ENCODE measurements at regions not wholly inside any gene's neighbourhood (a gene's known extent, or its start where the extent isn't known, plus 50 kb on each side); places are given as distances from the start of the nearest gene placed in this dataset.
"Not testable (repeated sequence)": the region's sequence is repeated elsewhere in the genome, so short reads cannot be mapped to it uniquely, and the experiment has no call there.

GRCh38 chr13:23044906-23045305 is 135.9 kb upstream of the SGCG start:
- ATAC-seq (ENCODE audit: low read depth): no peak
- Histone ChIP-seq H3K79me2 (ENCODE audit: control insufficient read depth, insufficient read depth, low read length) (no peaks in the 10 kb centered on the region), H3K27me3 (replicated peaks in 1 of 4; ENCODE audit: control extremely low read depth in 1 of 4, control insufficient read depth in 3 of 4, insufficient read depth in 4 of 4, low read length in 3 of 4) (peaks cover 0 to 4% (median 0%) of the 10 kb centered on the region in 4 experiments), H3K9ac (ENCODE audit: low read length) (no peak overlapping the region), H2AFZ (ENCODE audit: insufficient read depth, low read depth, low read length, poor library complexity, severe bottlenecking) (no peak overlapping the region), H3K36me3 (replicated peaks in 1 of 2; ENCODE audit: control extremely low read depth in 1 of 2, control insufficient read depth in 1 of 2, extremely low read depth in 1 of 2, insufficient read depth in 2 of 2, low read length in 1 of 2) (no peaks in the 10 kb centered on the region), H3K4me2 (replicated peaks; ENCODE audit: low read depth, low read length, poor library complexity, severe bottlenecking) (no peak overlapping the region), H3K9me3 (ENCODE audit: control extremely low read depth in 1 of 3, control insufficient read depth in 2 of 3, insufficient read depth in 1 of 3, low read length in 2 of 3) (no peaks in the 10 kb centered on the region), H3K4me3 (ENCODE audit: control extremely low read depth in 1 of 5, extremely low read depth in 1 of 5, insufficient read depth in 1 of 5, low read depth in 2 of 5, low read length in 4 of 5) (no peak overlapping the region), H3K27ac (ENCODE audit: low read length in 2 of 2) (no peak overlapping the region), H3K4me1 (ENCODE audit: control insufficient read depth in 2 of 2, insufficient read depth in 2 of 2, low read length in 2 of 2) (no peaks in the 10 kb centered on the region), H4K20me1 (ENCODE audit: control insufficient read depth, insufficient read depth, low read length, poor library complexity, severe bottlenecking) (no peaks in the 10 kb centered on the region)
- no peak overlapping the region for H3K4me3 Mint-ChIP-seq
- DNase-seq: no peak
- WGBS (ENCODE audit: insufficient coverage): no CpG with 5 or more reads among the region's 1 CpG
- intact Hi-C loops (cut with micrococcal nuclease): no loop called here
- POLR2A ChIA-PET: no interaction called here
- no peaks in the 10 kb centered on the region for H3K9me3 Mint-ChIP-seq (ENCODE audit: insufficient read depth)
- H3K4me1 Mint-ChIP-seq: no peaks in the 10 kb centered on the region
- H3K27me3 Mint-ChIP-seq: no peaks in the 10 kb centered on the region
- TF ChIP-seq CTCF (IDR thresholded peaks at IDR 0.05) (no peak), EZH2 (IDR thresholded peaks at IDR 0.05; ENCODE audit: borderline replicate concordance, insufficient read depth, low read depth, low read length, poor library complexity, severe bottlenecking) (no peak)
- no peak overlapping the region for H3K27ac Mint-ChIP-seq
- CTCF ChIA-PET: no interaction called here

- Histone ChIP-seq H3K4me2 (replicated peaks; ENCODE audit: low read depth, low read length, poor library complexity, severe bottlenecking) (no peak overlapping the region), H3K4me1 (ENCODE audit: control insufficient read depth in 2 of 2, insufficient read depth in 2 of 2, low read length in 2 of 2) (no peaks in the 10 kb centered on the region), H4K20me1 (ENCODE audit: control insufficient read depth, insufficient read depth, low read length, poor library complexity, severe bottlenecking) (no peaks in the 10 kb centered on the region), H3K9me3 (ENCODE audit: control extremely low read depth in 1 of 3, control insufficient read depth in 2 of 3, insufficient read depth in 1 of 3, low read length in 2 of 3) (peaks cover 0 to 2% (median 0%) of the 10 kb centered on the region in 3 donors), H3K27me3 (replicated peaks in 1 of 4; ENCODE audit: control extremely low read depth in 1 of 4, control insufficient read depth in 3 of 4, insufficient read depth in 4 of 4, low read length in 3 of 4) (peaks cover 0 to 4% (median 0%) of the 10 kb centered on the region in 4 experiments), H3K79me2 (ENCODE audit: control insufficient read depth, insufficient read depth, low read length) (no peaks in the 10 kb centered on the region), H3K36me3 (replicated peaks in 1 of 2; ENCODE audit: control extremely low read depth in 1 of 2, control insufficient read depth in 1 of 2, extremely low read depth in 1 of 2, insufficient read depth in 2 of 2, low read length in 1 of 2) (no peaks in the 10 kb centered on the region), H2AFZ (ENCODE audit: insufficient read depth, low read depth, low read length, poor library complexity, severe bottlenecking) (no peak overlapping the region), H3K4me3 (ENCODE audit: control extremely low read depth in 1 of 5, extremely low read depth in 1 of 5, insufficient read depth in 1 of 5, low read depth in 2 of 5, low read length in 4 of 5) (no peak overlapping the region), H3K27ac (ENCODE audit: low read length in 2 of 2) (no peak overlapping the region), H3K9ac (ENCODE audit: low read length) (no peak overlapping the region)
- H3K27ac Mint-ChIP-seq: no peak overlapping the region
- ChIA-PET POLR2A (no interaction called here), CTCF (no interaction called here)
- no peaks in the 10 kb centered on the region for H3K27me3 Mint-ChIP-seq
- intact Hi-C loops (cut with micrococcal nuclease): no loop called here
- ATAC-seq (ENCODE audit: low read depth): no peak
- no CpG with 5 or more reads among the region's 3 CpGs for WGBS (ENCODE audit: insufficient coverage)
- H3K4me3 Mint-ChIP-seq: no peak overlapping the region
- DNase-seq: no peak
- no peak for TF ChIP-seq CTCF (IDR thresholded peaks at IDR 0.05)
- no peak for TF ChIP-seq EZH2 (IDR thresholded peaks at IDR 0.05; ENCODE audit: borderline replicate concordance, insufficient read depth, low read depth, low read length, poor library complexity, severe bottlenecking)
- no peaks in the 10 kb centered on the region for H3K9me3 Mint-ChIP-seq (ENCODE audit: insufficient read depth)
- H3K4me1 Mint-ChIP-seq: no peaks in the 10 kb centered on the region
These were observed 130.7 kb upstream of the SGCG start for GRCh38 chr13:23050126-23050525.

- H3K4me2 ChIP-seq (replicated peaks; ENCODE audit: low read depth, low read length, poor library complexity, severe bottlenecking); intact Hi-C loops (cut with micrococcal nuclease); CTCF ChIA-PET; H4K20me1 ChIP-seq (ENCODE audit: control insufficient read depth, insufficient read depth, low read length, poor library complexity, severe bottlenecking); H2AFZ ChIP-seq (ENCODE audit: insufficient read depth, low read depth, low read length, poor library complexity, severe bottlenecking); DNase-seq; POLR2A ChIA-PET; H3K27me3 Mint-ChIP-seq; H3K9me3 Mint-ChIP-seq (ENCODE audit: insufficient read depth); H3K4me1 Mint-ChIP-seq; H3K4me1 ChIP-seq (ENCODE audit: control insufficient read depth in 2 of 2, insufficient read depth in 2 of 2, low read length in 2 of 2); H3K4me3 ChIP-seq (ENCODE audit: control extremely low read depth in 1 of 5, extremely low read depth in 1 of 5, insufficient read depth in 1 of 5, low read depth in 2 of 5, low read length in 4 of 5); H3K9ac ChIP-seq (ENCODE audit: low read length); ATAC-seq (ENCODE audit: low read depth); H3K79me2 ChIP-seq (ENCODE audit: control insufficient read depth, insufficient read depth, low read length); H3K27ac Mint-ChIP-seq; H3K27ac ChIP-seq (ENCODE audit: low read length in 2 of 2); H3K36me3 ChIP-seq (replicated peaks in 1 of 2; ENCODE audit: control extremely low read depth in 1 of 2, control insufficient read depth in 1 of 2, extremely low read depth in 1 of 2, insufficient read depth in 2 of 2, low read length in 1 of 2); H3K27me3 ChIP-seq (replicated peaks in 1 of 4; ENCODE audit: control extremely low read depth in 1 of 4, control insufficient read depth in 3 of 4, insufficient read depth in 4 of 4, low read length in 3 of 4); H3K4me3 Mint-ChIP-seq: not testable (repeated sequence)
- WGBS (ENCODE audit: insufficient coverage): 83% methylated on average over 1 of the region's 5 CpGs
- peaks cover 0 to 12% (median 1%) of the 10 kb centered on the region in 3 donors for H3K9me3 ChIP-seq (ENCODE audit: control extremely low read depth in 1 of 3, control insufficient read depth in 2 of 3, insufficient read depth in 1 of 3, low read length in 2 of 3)
These were observed 127.1 kb upstream of the SGCG start for GRCh38 chr13:23053711-23054110.

Measured in B cell (primary cell).